Uterus (tissue), 2 donors: ENCODE measurements at regions not wholly inside any gene's neighbourhood (a gene's known extent, or its start where the extent isn't known, plus 50 kb on each side); places are given as distances from the start of the nearest gene placed in this dataset.

Experiments used
- POLR2A ChIP-seq, 2 donors: fragments of 450-650 bp; IDR thresholded peaks; one replicate each; pipeline ENCODE4 v1.6.1; 2016; ENCODE audit warnings: antibody characterized with exemption in 2 of 2, mild to moderate bottlenecking in 1 of 2, moderate library complexity in 1 of 2
- TF ChIP-seq, protein P1 (sequence below), 4 experiments: fragments of 200-600 bp in 2 of 4; fragments of 450-650 bp in 2 of 4; sonication (generic) in 2 of 4; IDR thresholded peaks; one replicate each; pipeline ENCODE4 v1.5.1; 2016 to 2019; ENCODE audit warnings: antibody characterized with exemption in 4 of 4, mild to moderate bottlenecking in 2 of 4, moderate library complexity in 1 of 4

DNA sequence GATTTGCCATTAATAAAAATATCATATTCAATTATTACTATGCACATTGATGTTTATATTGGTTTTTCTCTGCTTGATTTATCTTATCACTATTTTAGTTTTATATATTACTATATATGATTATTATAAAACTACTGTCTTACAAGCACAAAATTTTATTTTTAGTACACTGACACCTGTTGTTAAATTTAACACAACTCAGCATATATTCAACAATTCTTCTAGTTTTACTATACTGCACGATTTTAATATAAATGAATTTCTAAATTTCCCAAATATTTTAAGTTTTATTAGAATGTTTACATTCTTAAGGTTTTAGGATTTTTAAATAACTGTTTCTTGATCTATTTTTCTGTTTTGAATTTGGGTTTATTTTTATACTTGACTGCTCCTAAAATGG, 889.8 kb upstream of the GJE1 start:
- TF ChIP-seq, protein P1, sequence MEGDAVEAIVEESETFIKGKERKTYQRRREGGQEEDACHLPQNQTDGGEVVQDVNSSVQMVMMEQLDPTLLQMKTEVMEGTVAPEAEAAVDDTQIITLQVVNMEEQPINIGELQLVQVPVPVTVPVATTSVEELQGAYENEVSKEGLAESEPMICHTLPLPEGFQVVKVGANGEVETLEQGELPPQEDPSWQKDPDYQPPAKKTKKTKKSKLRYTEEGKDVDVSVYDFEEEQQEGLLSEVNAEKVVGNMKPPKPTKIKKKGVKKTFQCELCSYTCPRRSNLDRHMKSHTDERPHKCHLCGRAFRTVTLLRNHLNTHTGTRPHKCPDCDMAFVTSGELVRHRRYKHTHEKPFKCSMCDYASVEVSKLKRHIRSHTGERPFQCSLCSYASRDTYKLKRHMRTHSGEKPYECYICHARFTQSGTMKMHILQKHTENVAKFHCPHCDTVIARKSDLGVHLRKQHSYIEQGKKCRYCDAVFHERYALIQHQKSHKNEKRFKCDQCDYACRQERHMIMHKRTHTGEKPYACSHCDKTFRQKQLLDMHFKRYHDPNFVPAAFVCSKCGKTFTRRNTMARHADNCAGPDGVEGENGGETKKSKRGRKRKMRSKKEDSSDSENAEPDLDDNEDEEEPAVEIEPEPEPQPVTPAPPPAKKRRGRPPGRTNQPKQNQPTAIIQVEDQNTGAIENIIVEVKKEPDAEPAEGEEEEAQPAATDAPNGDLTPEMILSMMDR (IDR thresholded peaks at IDR 0.05): no peak
- TF ChIP-seq POLR2A (IDR thresholded peaks at IDR 0.05): no peak
